Mesothelial cell of epicardium (in vitro differentiated cells): ENCODE measurements at regions not wholly inside any gene's neighbourhood (a gene's known extent, or its start where the extent isn't known, plus 50 kb on each side); places are given as distances from the start of the nearest gene placed in this dataset.

Experiments
- DNase-seq, 2 experiments: peaks; one replicate each; pipeline ENCODE4 v3.0.0; 2021; ENCODE audit warnings: low spot score in 2 of 2; ENCODE audit not compliant: unreplicated experiment in 2 of 2
- H3K27ac Mint-ChIP-seq: 2 replicates; pipeline ENCODE4 v1.8.0; 2021; ENCODE audit warnings: mixed read lengths
- H3K27me3 Mint-ChIP-seq: 2 replicates; pipeline ENCODE4 v1.8.0; 2021; ENCODE audit warnings: low read depth, mixed read lengths
- H3K36me3 Mint-ChIP-seq: 2 replicates; pipeline ENCODE4 v1.8.0; 2021; ENCODE audit warnings: mixed read lengths
- H3K4me1 Mint-ChIP-seq: 2 replicates; pipeline ENCODE4 v1.8.0; 2021; ENCODE audit warnings: mixed read lengths
- H3K4me3 Mint-ChIP-seq: 2 replicates; pipeline ENCODE4 v1.8.0; 2021; ENCODE audit warnings: mild to moderate bottlenecking, moderate library complexity, mixed read lengths
- H3K9me3 Mint-ChIP-seq: 2 replicates; pipeline ENCODE4 v1.8.0; 2021; ENCODE audit warnings: mixed read lengths
- CTCF ChIP-seq: fragments of 200-600 bp; sonication (generic); IDR thresholded peaks from one replicate; pipeline ENCODE4 v1.5.0; 2021; ENCODE audit warnings: antibody characterized with exemption; ENCODE audit not compliant: unreplicated experiment

GRCh38 chr13:37365496-37365895 lies 233.1 kb downstream of the POSTN start:
- TF ChIP-seq CTCF = no peak
- no peak for DNase-seq
- H3K4me1 Mint-ChIP-seq = peaks cover 7% of the 10 kb centered on the region
- no peaks in the 10 kb centered on the region for H3K9me3 Mint-ChIP-seq
- H3K27ac Mint-ChIP-seq = no peak overlapping the region
- H3K4me3 Mint-ChIP-seq = no peak overlapping the region
- no peaks in the 10 kb centered on the region for H3K27me3 Mint-ChIP-seq
- H3K36me3 Mint-ChIP-seq = no peaks in the 10 kb centered on the region

- Mint-ChIP-seq H3K4me1 (peaks cover 10% of the 10 kb centered on the region), H3K36me3 (no peaks in the 10 kb centered on the region), H3K4me3 (no peak overlapping the region), H3K27ac (no peak overlapping the region), H3K27me3 (no peaks in the 10 kb centered on the region), H3K9me3 (no peaks in the 10 kb centered on the region)
- no peak for DNase-seq
- TF ChIP-seq CTCF = no peak
Observed at GRCh38 chr13:37364956-37365355, 233.6 kb downstream of the POSTN start.

- H3K4me3 Mint-ChIP-seq = no peak overlapping the region
Observed at GRCh38 chr13:37364007-37364406, 234.6 kb downstream of the POSTN start.

GRCh38 chr13:37361608-37362007 lies 237.0 kb downstream of the POSTN start:
- Mint-ChIP-seq H3K4me1 (peaks cover 7% of the 10 kb centered on the region), H3K36me3 (no peaks in the 10 kb centered on the region), H3K4me3 (no peak overlapping the region), H3K27ac (no peak overlapping the region), H3K9me3 (no peaks in the 10 kb centered on the region), H3K27me3 (no peaks in the 10 kb centered on the region)
- no peak for TF ChIP-seq CTCF
- DNase-seq = no peak

More at GRCh38 chr13:37364007-37364406, 234.6 kb downstream of the POSTN start:
- H3K27me3 Mint-ChIP-seq = no peaks in the 10 kb centered on the region
- no peak for TF ChIP-seq CTCF
- no peak for DNase-seq
- H3K4me1 Mint-ChIP-seq = peaks cover 10% of the 10 kb centered on the region
- H3K27ac Mint-ChIP-seq = no peak overlapping the region
- H3K9me3 Mint-ChIP-seq = no peaks in the 10 kb centered on the region
- H3K36me3 Mint-ChIP-seq = no peaks in the 10 kb centered on the region

- H3K9me3 Mint-ChIP-seq = no peaks in the 10 kb centered on the region
- TF ChIP-seq CTCF = no peak
- DNase-seq = no peak
- no peaks in the 10 kb centered on the region for H3K27me3 Mint-ChIP-seq
- no peak overlapping the region for H3K4me3 Mint-ChIP-seq
- H3K36me3 Mint-ChIP-seq = no peaks in the 10 kb centered on the region
- no peak overlapping the region for H3K27ac Mint-ChIP-seq
- peaks cover 7% of the 10 kb centered on the region for H3K4me1 Mint-ChIP-seq
Observed at GRCh38 chr13:37360556-37360955, 238.0 kb downstream of the POSTN start.

GRCh38 chr13:37357548-37357947 lies 241.0 kb downstream of the POSTN start:
- no peak for TF ChIP-seq CTCF
- Mint-ChIP-seq H3K4me1 (peaks cover 5% of the 10 kb centered on the region), H3K4me3 (no peak overlapping the region), H3K27ac (no peak overlapping the region), H3K36me3 (no peaks in the 10 kb centered on the region), H3K27me3 (no peaks in the 10 kb centered on the region), H3K9me3 (peaks cover 3% of the 10 kb centered on the region)
- no peak for DNase-seq
